ENCODE measurements at regions not wholly inside any gene's neighbourhood (a gene's known extent, or its start where the extent isn't known, plus 50 kb on each side); places are given as distances from the start of the nearest gene placed in this dataset.

GRCh38 chr11:37087650-37088572 lies 489.9 kb upstream of the RAG2 start:
- no peak for DNase-seq
- Histone ChIP-seq H3K27ac (no peak overlapping the region), H3K4me1 (no peaks in the 10 kb centered on the region), H3K27me3 (no peaks in the 10 kb centered on the region), H3K9me3 (no peaks in the 10 kb centered on the region), H3K36me3 (no peaks in the 10 kb centered on the region), H3K4me3 (no peak overlapping the region)
- TF ChIP-seq POLR2A (IDR thresholded peaks at IDR 0.05) (no peak), CTCF (IDR thresholded peaks at IDR 0.05) (no peak)
- intact Hi-C loops (cut with DNase I; ENCODE audit: low total_unique reads): no loop called here

- no peak overlapping the region for H3K4me3 ChIP-seq
- TF ChIP-seq POLR2A (IDR thresholded peaks at IDR 0.05): no peak
- no peak for TF ChIP-seq CTCF (IDR thresholded peaks at IDR 0.05)
- no peak for DNase-seq
- H3K27ac ChIP-seq: no peak overlapping the region
- H3K27me3 ChIP-seq: no peaks in the 10 kb centered on the region
- H3K36me3 ChIP-seq: no peaks in the 10 kb centered on the region
- H3K9me3 ChIP-seq: no peaks in the 10 kb centered on the region
- intact Hi-C loops (cut with DNase I; ENCODE audit: low total_unique reads): no loop called here
- H3K4me1 ChIP-seq: no peaks in the 10 kb centered on the region
Observed at GRCh38 chr11:37078521-37078920, 480.5 kb upstream of the RAG2 start.

GRCh38 chr11:37076866-37077265 lies 478.8 kb upstream of the RAG2 start:
- Histone ChIP-seq H3K9me3 (no peaks in the 10 kb centered on the region), H3K4me1 (no peaks in the 10 kb centered on the region), H3K27me3 (no peaks in the 10 kb centered on the region), H3K36me3 (no peaks in the 10 kb centered on the region), H3K4me3 (no peak overlapping the region), H3K27ac (no peak overlapping the region)
- DNase-seq: no peak
- no peak for TF ChIP-seq POLR2A (IDR thresholded peaks at IDR 0.05)
- no peak for TF ChIP-seq CTCF (IDR thresholded peaks at IDR 0.05)
- intact Hi-C loops (cut with DNase I; ENCODE audit: low total_unique reads): no loop called here

- no peaks in the 10 kb centered on the region for H3K4me1 ChIP-seq
- H3K4me3 ChIP-seq: no peak overlapping the region
- no peaks in the 10 kb centered on the region for H3K27me3 ChIP-seq
- intact Hi-C loops (cut with DNase I; ENCODE audit: low total_unique reads): no loop called here
- no peak for TF ChIP-seq CTCF (IDR thresholded peaks at IDR 0.05)
- H3K27ac ChIP-seq: no peak overlapping the region
- no peaks in the 10 kb centered on the region for H3K36me3 ChIP-seq
- no peak for DNase-seq
- H3K9me3 ChIP-seq: no peaks in the 10 kb centered on the region
Observed at GRCh38 chr11:37072538-37073055, 474.6 kb upstream of the RAG2 start.

DNA sequence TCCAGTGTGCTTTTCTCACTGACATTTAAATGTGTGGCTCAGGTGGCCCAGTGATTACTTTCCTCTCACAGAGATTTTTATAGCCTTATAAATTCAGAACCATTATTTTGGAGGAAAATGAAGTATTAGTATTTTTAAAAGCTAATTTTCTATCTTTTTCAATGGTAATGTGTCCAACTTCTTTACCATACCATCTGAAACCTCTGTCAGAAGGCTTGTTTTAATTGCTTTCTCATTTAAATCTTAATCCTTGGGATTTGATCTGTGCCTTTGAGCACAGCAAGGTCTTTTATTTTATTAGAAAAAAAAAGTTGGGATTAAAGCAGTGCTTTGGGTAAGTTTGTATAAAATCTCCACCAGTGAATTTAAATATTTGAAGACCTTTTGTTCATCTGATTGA lies 452.3 kb upstream of the RAG2 start:
- Histone ChIP-seq H3K4me3 (no peak overlapping the region), H3K27me3 (no peaks in the 10 kb centered on the region), H3K36me3 (no peaks in the 10 kb centered on the region), H3K4me1 (no peaks in the 10 kb centered on the region), H3K27ac (no peak overlapping the region), H3K9me3 (no peaks in the 10 kb centered on the region)
- DNase-seq: no peak
- intact Hi-C loops (cut with DNase I; ENCODE audit: low total_unique reads): no loop called here
- no peak for TF ChIP-seq POLR2A (IDR thresholded peaks at IDR 0.05)
- no peak for TF ChIP-seq CTCF (IDR thresholded peaks at IDR 0.05)

All from uterus (tissue), 3 donors.